ENCODE measurements at regions not wholly inside any gene's neighbourhood (a gene's known extent, or its start where the extent isn't known, plus 50 kb on each side); places are given as distances from the start of the nearest gene placed in this dataset.
"Not testable (repeated sequence)": the region's sequence is repeated elsewhere in the genome, so short reads cannot be mapped to it uniquely, and the experiment has no call there.

DNA sequence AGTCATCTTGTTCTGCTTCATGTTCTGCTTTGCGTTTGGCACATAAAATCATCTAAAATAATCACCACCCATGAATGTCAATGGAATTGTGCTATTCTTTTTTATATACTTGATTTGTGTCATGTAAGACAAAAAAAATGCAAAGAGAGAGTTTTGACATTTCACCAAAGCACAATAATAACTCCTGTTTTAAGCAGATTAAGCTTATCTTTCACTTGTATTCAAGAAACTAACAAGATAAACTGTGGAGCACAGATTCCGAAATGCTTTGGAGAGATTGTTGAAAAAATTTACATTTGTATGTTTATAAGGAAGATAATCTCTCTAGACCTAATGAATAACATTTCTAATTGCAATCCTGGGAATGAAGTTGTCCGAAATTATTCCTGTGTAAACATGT is 225.1 kb upstream of the ANXA10 start:
- ATAC-seq (replicated peaks), result no peak
- no peaks in the 10 kb centered on the region for H3K27me3 Mint-ChIP-seq
- no peaks in the 10 kb centered on the region for H3K36me3 Mint-ChIP-seq
- no peaks in the 10 kb centered on the region for H3K4me1 Mint-ChIP-seq
- H3K9me3 Mint-ChIP-seq, result no peaks in the 10 kb centered on the region
- DNase-seq, result no peak
- H3K27ac Mint-ChIP-seq, result no peak overlapping the region
- H3K4me3 Mint-ChIP-seq, result no peak overlapping the region

DNA sequence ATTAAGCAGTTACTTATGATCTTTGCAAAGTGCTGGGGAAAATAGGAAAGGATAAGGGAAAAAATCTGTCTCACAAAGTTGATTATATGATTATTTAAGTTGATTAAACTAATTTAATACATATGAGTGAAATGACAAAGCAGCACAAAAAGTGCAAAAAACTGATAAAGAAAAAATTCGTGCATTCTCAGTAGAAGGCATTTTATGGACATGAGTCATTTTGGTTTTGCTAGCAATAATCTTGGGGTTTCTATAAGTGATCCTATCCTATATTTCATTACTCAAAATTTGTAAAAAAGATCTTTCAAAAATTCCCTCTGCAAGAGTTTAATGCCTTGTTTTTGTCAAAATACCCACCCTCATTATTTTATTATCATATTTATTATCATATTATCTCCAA is 224.2 kb upstream of the ANXA10 start:
- ATAC-seq (replicated peaks) (no peak), DNase-seq (no peak)
- Mint-ChIP-seq H3K4me1 (no peaks in the 10 kb centered on the region), H3K9me3 (no peaks in the 10 kb centered on the region), H3K36me3 (no peaks in the 10 kb centered on the region), H3K4me3 (no peak overlapping the region), H3K27me3 (no peaks in the 10 kb centered on the region), H3K27ac (no peak overlapping the region)

DNA sequence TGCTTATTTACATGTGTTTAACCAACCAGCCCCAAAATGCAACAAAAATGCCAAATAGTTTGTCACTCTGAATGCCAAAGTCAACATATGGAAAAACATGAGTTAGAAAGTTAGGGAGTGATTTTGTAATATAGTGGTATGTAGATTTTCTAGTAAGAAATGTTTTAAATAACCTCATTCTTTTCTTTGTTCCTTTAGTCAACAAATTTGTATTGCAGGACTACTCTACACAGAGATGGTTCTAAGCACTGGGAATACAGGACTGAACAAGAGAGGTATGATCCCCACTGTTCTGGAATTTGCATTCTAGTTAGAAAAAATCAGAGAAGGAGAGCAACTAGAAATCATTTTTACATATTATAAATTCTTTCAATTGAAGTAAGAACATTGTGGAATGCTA is 218.8 kb upstream of the ANXA10 start:
- no peak overlapping the region for H3K4me3 Mint-ChIP-seq
- H3K27ac Mint-ChIP-seq, result no peak overlapping the region
- H3K36me3 Mint-ChIP-seq, result no peaks in the 10 kb centered on the region
- no peak for DNase-seq
- no peaks in the 10 kb centered on the region for H3K27me3 Mint-ChIP-seq
- no peak for ATAC-seq (replicated peaks)
- no peaks in the 10 kb centered on the region for H3K4me1 Mint-ChIP-seq
- peaks cover 2 to 10% of the 10 kb centered on the region in 2 donors for H3K9me3 Mint-ChIP-seq

DNA sequence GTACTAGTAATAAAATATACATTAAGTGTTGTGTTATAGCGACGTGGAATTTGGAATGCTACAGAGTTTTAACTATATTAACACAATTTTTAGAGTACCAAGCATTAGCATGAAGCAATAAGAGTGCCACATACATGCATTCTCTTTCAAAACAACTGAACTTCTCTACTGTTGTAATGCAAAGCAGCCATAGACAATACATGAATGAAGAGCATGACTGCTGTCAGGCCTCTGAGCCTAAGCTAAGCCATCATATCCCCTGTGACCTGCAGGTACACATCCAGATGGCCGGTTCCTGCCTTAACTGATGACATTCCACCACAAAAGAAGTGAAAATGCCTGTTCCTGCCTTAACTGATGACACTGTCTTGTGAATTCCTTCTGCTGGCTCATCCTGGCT is 216.2 kb upstream of the ANXA10 start:
- not testable (repeated sequence) for H3K4me1 Mint-ChIP-seq; H3K9me3 Mint-ChIP-seq; DNase-seq; H3K27me3 Mint-ChIP-seq; ATAC-seq (replicated peaks); H3K27ac Mint-ChIP-seq; H3K4me3 Mint-ChIP-seq; H3K36me3 Mint-ChIP-seq

DNA sequence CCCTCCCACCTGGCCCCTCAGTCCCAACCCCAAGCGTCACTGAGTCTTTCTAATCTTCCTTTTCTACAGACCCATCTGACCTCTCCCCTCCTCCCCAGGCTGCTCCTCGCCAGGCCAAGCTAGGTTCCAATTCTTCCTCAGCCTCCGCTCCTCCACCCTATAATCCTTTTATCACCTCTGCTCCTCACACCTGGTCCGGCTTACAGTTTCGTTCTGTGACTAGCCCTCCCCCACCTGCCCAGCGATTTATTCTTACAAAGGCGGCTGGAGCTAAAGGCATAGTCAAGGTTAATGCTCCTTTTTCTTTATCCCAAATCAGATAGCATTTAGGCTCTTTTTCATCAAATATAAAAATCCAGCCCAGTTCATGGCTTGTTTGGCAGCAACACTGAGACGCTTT is 214.5 kb upstream of the ANXA10 start:
- DNase-seq; H3K36me3 Mint-ChIP-seq; H3K4me1 Mint-ChIP-seq; ATAC-seq (replicated peaks); H3K27me3 Mint-ChIP-seq; H3K4me3 Mint-ChIP-seq; H3K27ac Mint-ChIP-seq; H3K9me3 Mint-ChIP-seq: not testable (repeated sequence)

DNA sequence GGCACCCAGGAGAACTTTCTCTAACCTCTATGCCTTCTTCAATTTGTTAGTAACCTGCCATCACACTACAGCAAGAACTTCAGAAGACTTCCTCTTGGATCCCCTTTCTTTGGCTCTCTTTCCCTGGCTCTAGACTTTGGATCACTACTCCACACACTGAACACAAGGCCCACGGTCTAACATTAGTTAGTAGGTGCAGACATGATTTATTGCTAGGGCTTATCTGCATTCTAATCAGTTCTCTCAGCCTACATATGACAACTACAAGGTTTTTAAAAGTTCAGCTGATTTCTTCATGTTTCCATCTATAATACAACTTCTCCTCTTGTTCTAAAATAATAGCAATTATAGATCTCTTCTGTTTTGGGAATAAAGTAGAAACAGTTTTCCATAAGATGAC is 209.1 kb upstream of the ANXA10 start:
- Mint-ChIP-seq H3K9me3 (peaks cover 0 to 4% of the 10 kb centered on the region in 2 donors), H3K27me3 (no peaks in the 10 kb centered on the region), H3K4me3 (no peak overlapping the region), H3K4me1 (no peaks in the 10 kb centered on the region), H3K36me3 (no peaks in the 10 kb centered on the region), H3K27ac (no peak overlapping the region)
- no peak for ATAC-seq (replicated peaks)
- no peak for DNase-seq

DNA sequence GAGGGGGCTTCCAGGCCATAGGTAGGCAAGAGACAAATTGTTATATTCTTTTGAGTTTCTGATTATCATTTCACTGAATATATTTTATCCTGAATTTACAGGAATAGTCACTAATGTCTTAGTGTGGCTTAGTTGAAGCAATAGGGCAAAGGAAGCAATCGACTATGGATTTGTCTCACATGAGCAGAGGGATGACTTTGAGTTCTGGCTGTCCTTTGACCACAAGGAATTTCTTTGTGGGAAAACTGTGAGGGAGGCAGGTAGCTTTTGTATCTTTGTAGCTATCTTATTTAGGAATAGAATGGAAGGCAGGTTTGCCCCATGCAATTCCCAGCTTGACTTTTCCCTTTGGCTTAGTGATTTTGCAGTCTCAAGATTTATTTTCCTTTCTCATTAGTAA is 207.3 kb upstream of the ANXA10 start:
- Mint-ChIP-seq H3K9me3 (peaks cover under 1 to 5% of the 10 kb centered on the region in 2 donors), H3K36me3 (no peaks in the 10 kb centered on the region), H3K27ac (peak overlapping the region; percentile 0), H3K27me3 (no peaks in the 10 kb centered on the region), H3K4me3 (no peak overlapping the region), H3K4me1 (no peaks in the 10 kb centered on the region)
- DNase-seq, result no peak
- no peak for ATAC-seq (replicated peaks)

DNA sequence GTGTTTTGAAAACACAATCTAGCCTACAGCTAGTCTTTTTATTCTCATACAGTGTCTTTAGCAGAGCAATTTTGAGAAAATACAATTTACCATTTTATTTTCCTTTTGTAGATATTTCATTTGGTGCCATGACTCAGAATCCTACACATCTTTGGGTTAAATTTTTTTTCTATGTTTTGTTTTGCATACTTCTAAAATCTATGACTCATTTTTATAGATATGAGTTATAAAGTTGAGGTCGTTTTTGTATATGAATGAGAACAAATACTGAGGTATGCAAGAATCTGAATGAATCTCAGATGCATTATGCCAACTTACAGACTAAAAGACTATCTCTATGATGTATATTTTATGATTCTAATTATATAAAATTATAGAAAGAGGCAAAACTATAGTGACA is 206.5 kb upstream of the ANXA10 start:
- H3K27me3 Mint-ChIP-seq, result no peaks in the 10 kb centered on the region
- no peak overlapping the region for H3K4me3 Mint-ChIP-seq
- no peak for ATAC-seq (replicated peaks)
- no peaks in the 10 kb centered on the region for H3K36me3 Mint-ChIP-seq
- DNase-seq, result no peak
- no peaks in the 10 kb centered on the region for H3K4me1 Mint-ChIP-seq
- H3K9me3 Mint-ChIP-seq, result peaks cover 2 to 7% of the 10 kb centered on the region in 2 donors
- H3K27ac Mint-ChIP-seq, result no peak overlapping the region

DNA sequence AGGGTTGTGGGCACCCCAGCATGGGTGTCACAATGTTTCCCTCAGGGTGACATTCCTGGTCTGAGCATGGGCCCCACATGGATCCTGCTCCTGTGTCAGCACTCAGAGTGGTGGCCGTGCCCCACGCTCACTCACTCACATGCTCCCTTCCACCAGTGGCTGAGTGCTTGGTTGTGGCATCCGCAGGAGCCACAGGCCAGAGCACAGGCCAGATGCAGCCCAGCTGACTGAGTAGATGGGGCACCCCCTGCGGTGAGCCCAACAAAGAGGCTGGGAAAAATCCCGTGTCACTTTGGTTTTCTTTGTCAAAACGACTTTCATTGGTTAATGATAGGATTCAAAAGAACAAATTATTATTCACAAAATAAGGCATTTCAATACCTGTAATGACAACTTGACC is 204.6 kb upstream of the ANXA10 start:
- no peaks in the 10 kb centered on the region for H3K36me3 Mint-ChIP-seq
- ATAC-seq (replicated peaks) (no peak), DNase-seq (no peak)
- H3K27ac Mint-ChIP-seq, result no peak overlapping the region
- peaks cover 2 to 7% of the 10 kb centered on the region in 2 donors for H3K9me3 Mint-ChIP-seq
- no peaks in the 10 kb centered on the region for H3K4me1 Mint-ChIP-seq
- no peaks in the 10 kb centered on the region for H3K27me3 Mint-ChIP-seq
- no peak overlapping the region for H3K4me3 Mint-ChIP-seq

DNA sequence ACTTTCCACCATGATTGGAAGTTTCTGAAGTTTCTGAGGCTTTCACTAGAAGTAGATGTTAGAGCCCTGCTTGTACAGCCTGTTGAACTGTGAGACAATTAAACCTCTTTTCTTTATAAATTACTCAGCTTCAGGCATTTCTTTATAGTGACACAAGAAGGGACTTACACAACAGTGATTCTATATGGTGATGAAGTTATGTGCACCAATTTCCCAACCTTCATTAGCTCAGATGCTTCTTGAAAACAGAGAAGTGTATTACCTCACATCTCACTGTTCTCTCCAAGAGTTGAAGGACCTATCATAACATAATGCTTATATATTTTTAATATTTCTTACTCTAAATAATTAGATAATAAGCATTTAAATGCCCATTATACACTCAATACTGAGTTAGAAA is 202.1 kb upstream of the ANXA10 start:
- peaks cover 3 to 7% of the 10 kb centered on the region in 2 donors for H3K9me3 Mint-ChIP-seq
- H3K4me1 Mint-ChIP-seq, result no peaks in the 10 kb centered on the region
- no peak for DNase-seq
- H3K36me3 Mint-ChIP-seq, result no peaks in the 10 kb centered on the region
- no peak for ATAC-seq (replicated peaks)
- H3K27ac Mint-ChIP-seq, result no peak overlapping the region
- no peaks in the 10 kb centered on the region for H3K27me3 Mint-ChIP-seq
- H3K4me3 Mint-ChIP-seq, result no peak overlapping the region

DNA sequence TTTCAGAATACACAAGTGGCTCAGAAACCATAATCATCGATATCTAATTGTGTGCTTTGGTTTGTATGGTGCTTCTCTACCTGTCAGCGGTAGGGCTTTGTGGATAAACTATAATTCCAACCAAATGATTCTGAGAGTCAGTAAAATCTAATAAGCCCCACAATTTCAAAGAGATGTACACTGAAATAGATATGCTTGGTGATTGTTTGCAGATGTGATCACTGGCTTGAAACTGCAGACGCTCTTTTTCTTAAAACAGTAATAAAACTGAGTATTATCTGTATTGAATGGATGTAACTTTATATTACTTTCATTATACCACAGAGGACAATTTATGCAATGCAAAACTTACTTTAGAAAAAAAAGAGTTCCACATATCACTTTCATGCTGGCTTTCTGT is 198.8 kb upstream of the ANXA10 start:
- ATAC-seq (replicated peaks) (no peak), DNase-seq (no peak)
- Mint-ChIP-seq H3K36me3 (no peaks in the 10 kb centered on the region), H3K27me3 (no peaks in the 10 kb centered on the region), H3K9me3 (peaks cover 3 to 7% of the 10 kb centered on the region in 2 donors), H3K4me1 (no peaks in the 10 kb centered on the region), H3K27ac (no peak overlapping the region), H3K4me3 (no peak overlapping the region)

DNA sequence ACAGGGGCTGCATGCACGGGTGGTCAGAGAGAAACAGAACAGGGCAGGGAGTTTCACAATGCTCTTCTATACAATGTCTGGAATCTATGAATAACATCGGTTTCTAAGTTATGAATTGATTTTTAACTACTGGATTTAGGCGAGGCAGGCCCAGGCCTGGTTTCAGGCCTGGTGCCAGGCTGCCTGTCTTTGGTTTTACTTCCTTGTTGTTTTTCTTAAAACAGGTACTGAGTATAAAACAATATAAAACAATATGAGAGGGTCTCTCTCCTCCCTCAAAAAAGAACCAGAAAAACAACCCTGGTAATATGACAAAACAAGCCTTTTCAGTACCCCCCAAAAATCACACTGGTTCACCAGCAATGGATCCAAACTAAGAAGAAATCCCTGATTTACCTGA is 196.1 kb upstream of the ANXA10 start:
- H3K27me3 Mint-ChIP-seq; H3K4me1 Mint-ChIP-seq; H3K9me3 Mint-ChIP-seq; H3K27ac Mint-ChIP-seq; H3K4me3 Mint-ChIP-seq; ATAC-seq (replicated peaks); H3K36me3 Mint-ChIP-seq; DNase-seq: not testable (repeated sequence)

DNA sequence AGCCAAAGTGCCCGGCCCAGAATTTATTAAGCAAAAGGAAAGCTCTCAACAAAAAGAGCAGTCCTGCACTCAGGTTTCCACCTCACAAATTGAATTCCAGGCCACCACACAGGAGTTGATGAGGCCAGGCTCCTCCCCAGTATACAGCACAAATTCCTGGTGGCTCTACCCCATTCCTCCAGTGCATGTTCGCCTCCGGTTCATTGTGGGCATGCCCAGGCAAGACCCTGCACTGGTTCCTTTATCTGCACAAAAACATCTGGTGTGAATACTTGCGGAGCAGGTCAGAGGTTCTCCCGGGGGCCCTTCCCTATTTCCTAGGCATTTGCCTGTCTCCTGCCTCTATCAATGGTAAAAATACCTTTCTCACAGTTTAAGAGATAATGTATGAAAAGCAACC is 195.2 kb upstream of the ANXA10 start:
- Mint-ChIP-seq H3K9me3 (peaks cover 0 to 2% of the 10 kb centered on the region in 2 donors), H3K27me3 (no peaks in the 10 kb centered on the region), H3K4me1 (no peaks in the 10 kb centered on the region), H3K36me3 (no peaks in the 10 kb centered on the region), H3K27ac (no peak overlapping the region), H3K4me3 (no peak overlapping the region)
- DNase-seq (no peak), ATAC-seq (replicated peaks) (no peak)

DNA sequence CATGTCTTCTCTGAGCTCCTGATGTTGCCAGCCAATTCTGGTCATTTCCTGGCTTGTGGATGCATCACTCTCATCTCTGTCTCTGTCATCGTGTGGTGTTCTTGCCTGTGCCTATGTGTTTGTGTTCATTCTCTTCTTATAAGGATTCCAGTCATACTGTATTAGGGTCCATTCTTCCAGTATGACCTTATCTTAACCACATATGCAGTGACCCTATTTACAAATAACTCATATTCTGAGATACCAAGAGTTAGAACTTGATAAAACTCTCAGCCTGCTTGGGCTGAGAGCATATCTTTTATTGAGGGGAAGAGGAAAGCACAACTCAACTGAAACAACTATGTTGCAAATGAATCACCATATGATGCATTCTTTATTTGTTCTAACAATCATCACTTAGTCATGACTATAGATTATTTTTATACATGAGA is 189.0 kb upstream of the ANXA10 start:
- no peaks in the 10 kb centered on the region for H3K4me1 Mint-ChIP-seq
- no peaks in the 10 kb centered on the region for H3K27me3 Mint-ChIP-seq
- H3K36me3 Mint-ChIP-seq, result no peaks in the 10 kb centered on the region
- no peak for DNase-seq
- H3K27ac Mint-ChIP-seq, result no peak overlapping the region
- ATAC-seq (replicated peaks), result no peak
- peaks cover 3% of the 10 kb centered on the region in 2 donors for H3K9me3 Mint-ChIP-seq
- H3K4me3 Mint-ChIP-seq, result no peak overlapping the region

DNA sequence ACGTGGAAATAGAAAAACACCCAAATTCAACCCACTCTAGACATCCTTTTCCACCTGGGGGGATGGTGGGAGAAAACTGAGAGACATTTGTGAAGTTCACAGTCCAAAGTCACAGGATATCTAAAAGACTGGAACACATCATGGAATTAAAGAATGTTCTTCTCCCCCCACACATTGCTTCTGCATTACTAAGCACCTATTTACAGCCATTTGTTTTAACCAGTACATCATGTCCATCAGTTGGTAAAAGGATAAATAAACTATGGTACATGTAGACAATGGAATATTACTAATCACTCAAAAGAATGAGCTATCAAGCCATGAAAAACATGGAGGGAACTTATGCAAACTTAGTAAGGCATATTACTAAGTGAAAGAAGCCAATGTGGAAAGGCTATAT is 185.5 kb upstream of the ANXA10 start:
- Mint-ChIP-seq H3K36me3 (no peaks in the 10 kb centered on the region), H3K4me1 (no peaks in the 10 kb centered on the region), H3K27ac (no peak overlapping the region), H3K27me3 (no peaks in the 10 kb centered on the region), H3K4me3 (no peak overlapping the region), H3K9me3 (peaks cover 3 to 5% of the 10 kb centered on the region in 2 donors)
- ATAC-seq (replicated peaks) (no peak), DNase-seq (no peak)

DNA sequence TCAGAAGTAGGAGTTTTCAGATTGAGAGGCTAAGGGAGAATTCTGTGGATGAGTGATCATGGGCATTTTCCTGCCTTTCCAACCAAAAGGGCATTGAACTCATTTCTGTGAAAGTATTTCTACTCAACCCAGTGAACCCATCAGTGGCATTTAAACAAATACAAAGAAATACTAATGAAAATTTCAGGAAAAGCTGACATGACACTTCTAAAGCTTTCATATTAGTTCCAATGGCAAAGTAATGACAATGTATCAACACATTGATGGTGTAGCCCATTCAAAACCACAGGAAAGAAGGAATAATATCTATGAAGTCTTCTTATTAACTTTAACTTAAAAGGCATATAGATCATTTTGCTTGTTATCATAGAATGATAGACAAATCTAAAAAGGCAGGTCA is 183.5 kb upstream of the ANXA10 start:
- DNase-seq, result no peak
- Mint-ChIP-seq H3K9me3 (peaks cover 7 to 8% of the 10 kb centered on the region in 2 donors), H3K27me3 (no peaks in the 10 kb centered on the region), H3K36me3 (no peaks in the 10 kb centered on the region), H3K4me3 (no peak overlapping the region), H3K27ac (no peak overlapping the region), H3K4me1 (no peaks in the 10 kb centered on the region)
- no peak for ATAC-seq (replicated peaks)

All from stimulated activated naive B cell treated with anti-CD40 and anti-IgM and Interleukin-4, amounts not matched to agents 10 μg/mL and 1 μg/mL and 100 μg/mL, for 72 hours (primary cell).